GM10266 (cell line): ENCODE measurements at regions not wholly inside any gene's neighbourhood (a gene's known extent, or its start where the extent isn't known, plus 50 kb on each side); places are given as distances from the start of the nearest gene placed in this dataset.
"Not testable (repeated sequence)": the region's sequence is repeated elsewhere in the genome, so short reads cannot be mapped to it uniquely, and the experiment has no call there.

Experiments used
- DNase-seq: peaks from one replicate; pipeline ENCODE4 v3.0.0; 2012; ENCODE audit errors: extremely low spot score
- TF ChIP-seq, protein P1 (sequence below): IDR thresholded peaks from 2 replicates; pipeline ENCODE4 v1.5.1; 2012; ENCODE audit warnings: mild to moderate bottlenecking, low read depth; ENCODE audit not compliant: control insufficient read depth, insufficient read depth; ENCODE audit errors: missing control alignments

- TF ChIP-seq, protein P1, sequence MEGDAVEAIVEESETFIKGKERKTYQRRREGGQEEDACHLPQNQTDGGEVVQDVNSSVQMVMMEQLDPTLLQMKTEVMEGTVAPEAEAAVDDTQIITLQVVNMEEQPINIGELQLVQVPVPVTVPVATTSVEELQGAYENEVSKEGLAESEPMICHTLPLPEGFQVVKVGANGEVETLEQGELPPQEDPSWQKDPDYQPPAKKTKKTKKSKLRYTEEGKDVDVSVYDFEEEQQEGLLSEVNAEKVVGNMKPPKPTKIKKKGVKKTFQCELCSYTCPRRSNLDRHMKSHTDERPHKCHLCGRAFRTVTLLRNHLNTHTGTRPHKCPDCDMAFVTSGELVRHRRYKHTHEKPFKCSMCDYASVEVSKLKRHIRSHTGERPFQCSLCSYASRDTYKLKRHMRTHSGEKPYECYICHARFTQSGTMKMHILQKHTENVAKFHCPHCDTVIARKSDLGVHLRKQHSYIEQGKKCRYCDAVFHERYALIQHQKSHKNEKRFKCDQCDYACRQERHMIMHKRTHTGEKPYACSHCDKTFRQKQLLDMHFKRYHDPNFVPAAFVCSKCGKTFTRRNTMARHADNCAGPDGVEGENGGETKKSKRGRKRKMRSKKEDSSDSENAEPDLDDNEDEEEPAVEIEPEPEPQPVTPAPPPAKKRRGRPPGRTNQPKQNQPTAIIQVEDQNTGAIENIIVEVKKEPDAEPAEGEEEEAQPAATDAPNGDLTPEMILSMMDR: no peak
- no peak for DNase-seq
Observed at GRCh38 chr12:97639702-97640101, 177.1 kb downstream of the RMST start.

- TF ChIP-seq, protein P1: no peak
- DNase-seq: no peak
Observed at GRCh38 chr12:97640826-97641225, 178.2 kb downstream of the RMST start.

DNA sequence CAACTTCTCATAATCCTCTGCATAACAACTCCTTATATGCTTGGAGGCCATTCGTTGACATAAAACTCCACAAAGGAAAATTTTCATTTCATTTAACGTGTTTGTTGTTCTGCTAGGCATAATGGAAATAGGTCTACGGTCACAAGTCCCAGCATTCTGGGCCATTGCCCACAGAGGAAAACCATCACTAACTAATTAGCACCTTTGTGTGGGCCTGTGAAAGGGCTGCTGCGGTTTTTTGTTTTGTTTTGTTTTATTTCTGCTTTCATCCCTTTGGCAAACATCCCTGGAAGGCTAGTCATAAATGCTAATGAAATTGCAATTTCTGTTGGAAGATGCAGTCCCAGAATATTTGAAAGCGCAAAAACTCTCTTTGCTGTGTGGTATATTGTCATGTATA, 180.3 kb downstream of the RMST start:
- DNase-seq: no peak
- TF ChIP-seq, protein P1: no peak

DNA sequence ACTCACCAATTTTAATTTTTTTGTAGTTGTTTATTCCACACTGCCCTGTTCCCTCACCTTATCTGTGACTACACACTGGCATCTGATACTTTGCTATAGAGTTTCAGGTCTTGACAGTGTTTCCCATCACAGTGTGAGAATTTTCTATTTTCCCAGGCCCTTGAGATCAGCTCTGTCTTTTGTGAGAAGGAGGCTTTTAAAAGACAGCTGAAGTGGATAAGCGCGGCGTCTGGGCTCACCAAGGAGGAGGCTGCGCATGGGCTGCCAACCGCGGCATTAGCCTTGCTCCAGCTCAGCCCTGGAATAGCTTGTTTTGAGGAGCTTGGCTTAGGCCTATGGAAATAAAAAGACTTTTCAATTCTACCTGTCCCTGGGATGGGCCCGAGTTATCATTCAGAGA, 181.3 kb downstream of the RMST start:
- no peak for DNase-seq
- TF ChIP-seq, protein P1: no peak

DNA sequence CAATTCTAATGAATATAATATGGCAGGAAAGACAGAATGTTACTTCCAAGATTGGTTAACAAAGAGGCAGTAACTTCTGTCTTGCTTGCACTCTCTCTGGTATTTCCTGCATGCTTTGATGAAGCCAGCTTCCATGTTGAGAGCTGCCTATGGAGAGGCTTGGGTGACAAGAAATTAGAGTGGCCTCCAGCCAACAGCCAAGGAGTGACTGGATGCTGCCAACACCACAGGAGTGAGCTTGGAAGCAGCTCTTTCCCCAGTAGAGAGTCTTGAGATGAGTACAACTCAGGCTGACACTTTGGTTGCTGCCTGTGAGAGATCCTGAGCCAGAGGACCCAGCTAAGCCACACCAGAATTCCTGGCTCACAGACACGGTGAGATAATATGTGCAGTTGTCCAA, 183.1 kb downstream of the RMST start:
- TF ChIP-seq, protein P1: no peak
- DNase-seq: no peak

GRCh38 chr12:97647142-97647541, 184.5 kb downstream of the RMST start:
- DNase-seq: no peak
- TF ChIP-seq, protein P1: no peak

GRCh38 chr12:97650242-97650641, 187.6 kb downstream of the RMST start:
- DNase-seq: no peak
- TF ChIP-seq, protein P1: no peak

GRCh38 chr12:97656548-97656947, 193.9 kb downstream of the RMST start:
- DNase-seq: not testable (repeated sequence)
